ENCODE measurements at regions not wholly inside any gene's neighbourhood (a gene's known extent, or its start where the extent isn't known, plus 50 kb on each side); places are given as distances from the start of the nearest gene placed in this dataset.

GRCh38 chr11:91717169-91717568 is 507.4 kb upstream of the FAT3 start:
- WGBS (ENCODE audit: low lambda C conversion rate) = 55% methylated on average over 5 of the region's 5 CpGs
- no peaks in the 10 kb centered on the region for H3K9me2 ChIP-seq
- no peak overlapping the region for H3K27ac ChIP-seq (ENCODE audit: low read depth in 2 of 2, low read length in 1 of 2)
- ChIA-PET POLR2A (no interaction called here), CTCF (no interaction called here)
- H3K36me3 ChIP-seq (replicated peaks in 1 of 2; ENCODE audit: control insufficient read depth in 1 of 2, insufficient read depth in 2 of 2, low read length in 1 of 2) = no peaks in the 10 kb centered on the region
- H3K4me1 ChIP-seq (ENCODE audit: control insufficient read depth in 1 of 2, insufficient read depth in 2 of 2, low read depth in 1 of 2, low read length in 1 of 2) = peaks cover 0 to 2% of the 10 kb centered on the region in 2 experiments; a peak in 1 of 4 replicates
- no peak for DNase-seq
- no peak for TF ChIP-seq SIN3A (IDR thresholded peaks at IDR 0.05; ENCODE audit: borderline replicate concordance, low read depth, low read length)
- TF ChIP-seq, protein P1, sequence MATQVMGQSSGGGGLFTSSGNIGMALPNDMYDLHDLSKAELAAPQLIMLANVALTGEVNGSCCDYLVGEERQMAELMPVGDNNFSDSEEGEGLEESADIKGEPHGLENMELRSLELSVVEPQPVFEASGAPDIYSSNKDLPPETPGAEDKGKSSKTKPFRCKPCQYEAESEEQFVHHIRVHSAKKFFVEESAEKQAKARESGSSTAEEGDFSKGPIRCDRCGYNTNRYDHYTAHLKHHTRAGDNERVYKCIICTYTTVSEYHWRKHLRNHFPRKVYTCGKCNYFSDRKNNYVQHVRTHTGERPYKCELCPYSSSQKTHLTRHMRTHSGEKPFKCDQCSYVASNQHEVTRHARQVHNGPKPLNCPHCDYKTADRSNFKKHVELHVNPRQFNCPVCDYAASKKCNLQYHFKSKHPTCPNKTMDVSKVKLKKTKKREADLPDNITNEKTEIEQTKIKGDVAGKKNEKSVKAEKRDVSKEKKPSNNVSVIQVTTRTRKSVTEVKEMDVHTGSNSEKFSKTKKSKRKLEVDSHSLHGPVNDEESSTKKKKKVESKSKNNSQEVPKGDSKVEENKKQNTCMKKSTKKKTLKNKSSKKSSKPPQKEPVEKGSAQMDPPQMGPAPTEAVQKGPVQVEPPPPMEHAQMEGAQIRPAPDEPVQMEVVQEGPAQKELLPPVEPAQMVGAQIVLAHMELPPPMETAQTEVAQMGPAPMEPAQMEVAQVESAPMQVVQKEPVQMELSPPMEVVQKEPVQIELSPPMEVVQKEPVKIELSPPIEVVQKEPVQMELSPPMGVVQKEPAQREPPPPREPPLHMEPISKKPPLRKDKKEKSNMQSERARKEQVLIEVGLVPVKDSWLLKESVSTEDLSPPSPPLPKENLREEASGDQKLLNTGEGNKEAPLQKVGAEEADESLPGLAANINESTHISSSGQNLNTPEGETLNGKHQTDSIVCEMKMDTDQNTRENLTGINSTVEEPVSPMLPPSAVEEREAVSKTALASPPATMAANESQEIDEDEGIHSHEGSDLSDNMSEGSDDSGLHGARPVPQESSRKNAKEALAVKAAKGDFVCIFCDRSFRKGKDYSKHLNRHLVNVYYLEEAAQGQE (IDR thresholded peaks at IDR 0.05; ENCODE audit: low read depth, low read length) = no peak
- no peak for TF ChIP-seq POLR2AphosphoS5 (IDR thresholded peaks at IDR 0.05; ENCODE audit: low read depth, low read length)
- TF ChIP-seq, protein P2, sequence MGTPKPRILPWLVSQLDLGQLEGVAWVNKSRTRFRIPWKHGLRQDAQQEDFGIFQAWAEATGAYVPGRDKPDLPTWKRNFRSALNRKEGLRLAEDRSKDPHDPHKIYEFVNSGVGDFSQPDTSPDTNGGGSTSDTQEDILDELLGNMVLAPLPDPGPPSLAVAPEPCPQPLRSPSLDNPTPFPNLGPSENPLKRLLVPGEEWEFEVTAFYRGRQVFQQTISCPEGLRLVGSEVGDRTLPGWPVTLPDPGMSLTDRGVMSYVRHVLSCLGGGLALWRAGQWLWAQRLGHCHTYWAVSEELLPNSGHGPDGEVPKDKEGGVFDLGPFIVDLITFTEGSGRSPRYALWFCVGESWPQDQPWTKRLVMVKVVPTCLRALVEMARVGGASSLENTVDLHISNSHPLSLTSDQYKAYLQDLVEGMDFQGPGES (IDR thresholded peaks at IDR 0.05; ENCODE audit: low read depth, low read length) = no peak
- TF ChIP-seq TCF12 (IDR thresholded peaks at IDR 0.05) = no peak
- TF ChIP-seq CTCF (IDR thresholded peaks at IDR 0.05) = no peak
- TF ChIP-seq GATA2 (CRISPR knock-in tag; IDR thresholded peaks at IDR 0.05) = no peak
- TF ChIP-seq, protein P3, sequence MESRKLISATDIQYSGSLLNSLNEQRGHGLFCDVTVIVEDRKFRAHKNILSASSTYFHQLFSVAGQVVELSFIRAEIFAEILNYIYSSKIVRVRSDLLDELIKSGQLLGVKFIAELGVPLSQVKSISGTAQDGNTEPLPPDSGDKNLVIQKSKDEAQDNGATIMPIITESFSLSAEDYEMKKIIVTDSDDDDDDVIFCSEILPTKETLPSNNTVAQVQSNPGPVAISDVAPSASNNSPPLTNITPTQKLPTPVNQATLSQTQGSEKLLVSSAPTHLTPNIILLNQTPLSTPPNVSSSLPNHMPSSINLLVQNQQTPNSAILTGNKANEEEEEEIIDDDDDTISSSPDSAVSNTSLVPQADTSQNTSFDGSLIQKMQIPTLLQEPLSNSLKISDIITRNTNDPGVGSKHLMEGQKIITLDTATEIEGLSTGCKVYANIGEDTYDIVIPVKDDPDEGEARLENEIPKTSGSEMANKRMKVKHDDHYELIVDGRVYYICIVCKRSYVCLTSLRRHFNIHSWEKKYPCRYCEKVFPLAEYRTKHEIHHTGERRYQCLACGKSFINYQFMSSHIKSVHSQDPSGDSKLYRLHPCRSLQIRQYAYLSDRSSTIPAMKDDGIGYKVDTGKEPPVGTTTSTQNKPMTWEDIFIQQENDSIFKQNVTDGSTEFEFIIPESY (IDR thresholded peaks at IDR 0.05; ENCODE audit: borderline replicate concordance, low read depth) = no peak
- no peak for TF ChIP-seq RFX5 (IDR thresholded peaks at IDR 0.05; ENCODE audit: low read length)
- TF ChIP-seq EZH2phosphoT487 (IDR thresholded peaks at IDR 0.05; ENCODE audit: borderline replicate concordance, low read depth) = no peak
- TF ChIP-seq NFIC (IDR thresholded peaks at IDR 0.05; ENCODE audit: borderline replicate concordance) = no peak
- no peak for TF ChIP-seq FOXJ3 (CRISPR knock-in tag; IDR thresholded peaks at IDR 0.05)
- TF ChIP-seq EP300 (IDR thresholded peaks at IDR 0.05; ENCODE audit: borderline replicate concordance in 1 of 2, low read depth in 1 of 2, low read length in 1 of 2) = no peak
- no peak for TF ChIP-seq NRF1 (IDR thresholded peaks at IDR 0.05; ENCODE audit: low read depth, low read length)
- no peak for TF ChIP-seq MXI1 (IDR thresholded peaks at IDR 0.05; ENCODE audit: low read depth, low read length)
- no peak for TF ChIP-seq JUND (IDR thresholded peaks at IDR 0.05)
- TF ChIP-seq, protein P4, sequence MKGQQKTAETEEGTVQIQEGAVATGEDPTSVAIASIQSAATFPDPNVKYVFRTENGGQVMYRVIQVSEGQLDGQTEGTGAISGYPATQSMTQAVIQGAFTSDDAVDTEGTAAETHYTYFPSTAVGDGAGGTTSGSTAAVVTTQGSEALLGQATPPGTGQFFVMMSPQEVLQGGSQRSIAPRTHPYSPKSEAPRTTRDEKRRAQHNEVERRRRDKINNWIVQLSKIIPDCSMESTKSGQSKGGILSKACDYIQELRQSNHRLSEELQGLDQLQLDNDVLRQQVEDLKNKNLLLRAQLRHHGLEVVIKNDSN (IDR thresholded peaks at IDR 0.05; ENCODE audit: borderline replicate concordance, low read depth) = no peak
- no peak for TF ChIP-seq PBX3 (IDR thresholded peaks at IDR 0.05)
- TF ChIP-seq RXRA (IDR thresholded peaks at IDR 0.05; ENCODE audit: borderline replicate concordance, low read depth) = no peak
- no peaks in the 10 kb centered on the region for H3F3A ChIP-seq (replicated peaks; ENCODE audit: insufficient read depth)
- no peak overlapping the region for H3K4me2 ChIP-seq
- no peaks in the 10 kb centered on the region for H3K27me3 ChIP-seq (ENCODE audit: insufficient read depth)
- no peak overlapping the region for H3K4me3 ChIP-seq (ENCODE audit: low read depth in 2 of 2, low read length in 1 of 2)
- H3K9ac ChIP-seq = no peak overlapping the region
- no peak overlapping the region for H2AFZ ChIP-seq (ENCODE audit: low read depth)
- H4K20me1 ChIP-seq (ENCODE audit: insufficient read depth) = no peaks in the 10 kb centered on the region
- H3K9me3 ChIP-seq = no peaks in the 10 kb centered on the region
- H3K79me2 ChIP-seq (ENCODE audit: insufficient read depth) = no peaks in the 10 kb centered on the region

Measured in SK-N-SH (cell line).